ENCODE measurements at regions not wholly inside any gene's neighbourhood (a gene's known extent, or its start where the extent isn't known, plus 50 kb on each side); places are given as distances from the start of the nearest gene placed in this dataset.

GRCh38 chr2:8622924-8623465 is 58.9 kb upstream of the ID2 start (continued):
- no peak for TF ChIP-seq PRDM6 (tag by site-specific recombination; IDR thresholded peaks at IDR 0.05)

- H3K36me3 ChIP-seq (ENCODE audit: control insufficient read depth in 2 of 2, insufficient read depth in 1 of 2, low read length in 2 of 2) = no peaks in the 10 kb centered on the region
- H3K4me1 ChIP-seq (ENCODE audit: control insufficient read depth, insufficient read depth, low read length) = no peaks in the 10 kb centered on the region
- H3K27ac ChIP-seq (ENCODE audit: extremely low read depth, low read depth, low read length) = no peak overlapping the region
- ChIA-PET CTCF (no interaction called here), POLR2A (no interaction called here)
- TF ChIP-seq SP2 (tag by site-specific recombination; IDR thresholded peaks at IDR 0.05) = no peak
- no peak for TF ChIP-seq ZFHX2 (tag by site-specific recombination; conservative IDR thresholded peaks at IDR 0.05)
- no peak for TF ChIP-seq GLIS1 (tag by site-specific recombination; IDR thresholded peaks at IDR 0.05)
- H3K9me3 ChIP-seq (ENCODE audit: control insufficient read depth, insufficient read depth, low read depth, low read length) = no peaks in the 10 kb centered on the region
- no peak overlapping the region for H3K4me3 ChIP-seq (ENCODE audit: low read depth, low read length)
Measured at GRCh38 chr2:8623576-8623957, 58.3 kb upstream of the ID2 start.

GRCh38 chr2:8623958-8624591 is 57.8 kb upstream of the ID2 start:
- ChIA-PET CTCF (no interaction called here), POLR2A (no interaction called here)
- TF ChIP-seq ZIC2 (tag by site-specific recombination; IDR thresholded peaks at IDR 0.05) = peak; percentile 59; the same call in 1 of the 2 replicates
- TF ChIP-seq ZBTB49 (tag by site-specific recombination; IDR thresholded peaks at IDR 0.05; ENCODE audit: low read depth) = no peak

GRCh38 chr2:8624855-8625398 is 56.9 kb upstream of the ID2 start:
- H3K36me3 ChIP-seq (ENCODE audit: control insufficient read depth in 2 of 2, insufficient read depth in 1 of 2, low read length in 2 of 2) = no peaks in the 10 kb centered on the region
- H3K27ac ChIP-seq (ENCODE audit: extremely low read depth, low read depth, low read length) = no peak overlapping the region
- no peaks in the 10 kb centered on the region for H3K4me1 ChIP-seq (ENCODE audit: control insufficient read depth, insufficient read depth, low read length)
- TF ChIP-seq ZNF302 (tag by site-specific recombination; IDR thresholded peaks at IDR 0.05; ENCODE audit: low read depth) = no peak
- TF ChIP-seq ZNF510 (tag by site-specific recombination; IDR thresholded peaks at IDR 0.05; ENCODE audit: insufficient replicate concordance) = no peak
- no peaks in the 10 kb centered on the region for H3K9me3 ChIP-seq (ENCODE audit: control insufficient read depth, insufficient read depth, low read depth, low read length)
- ChIA-PET POLR2A (no interaction called here), CTCF (no interaction called here)
- H3K4me3 ChIP-seq (ENCODE audit: low read depth, low read length) = no peak overlapping the region

More at GRCh38 chr2:8623958-8624591, 57.8 kb upstream of the ID2 start:
- no peaks in the 10 kb centered on the region for H3K9me3 ChIP-seq (ENCODE audit: control insufficient read depth, insufficient read depth, low read depth, low read length)
- H3K4me1 ChIP-seq (ENCODE audit: control insufficient read depth, insufficient read depth, low read length) = no peaks in the 10 kb centered on the region
- H3K27ac ChIP-seq (ENCODE audit: extremely low read depth, low read depth, low read length) = no peak overlapping the region
- no peak overlapping the region for H3K4me3 ChIP-seq (ENCODE audit: low read depth, low read length)
- H3K36me3 ChIP-seq (ENCODE audit: control insufficient read depth in 2 of 2, insufficient read depth in 1 of 2, low read length in 2 of 2) = no peaks in the 10 kb centered on the region

- ChIA-PET CTCF (no interaction called here), POLR2A (no interaction called here)
- Histone ChIP-seq H3K4me1 (ENCODE audit: control insufficient read depth, insufficient read depth, low read length) (no peaks in the 10 kb centered on the region), H3K36me3 (ENCODE audit: control insufficient read depth in 2 of 2, insufficient read depth in 1 of 2, low read length in 2 of 2) (no peaks in the 10 kb centered on the region), H3K27ac (ENCODE audit: extremely low read depth, low read depth, low read length) (no peak overlapping the region), H3K4me3 (ENCODE audit: low read depth, low read length) (no peak overlapping the region), H3K9me3 (ENCODE audit: control insufficient read depth, insufficient read depth, low read depth, low read length) (no peaks in the 10 kb centered on the region)
- TF ChIP-seq ZFHX2 (tag by site-specific recombination; conservative IDR thresholded peaks at IDR 0.05) (no peak), SETDB1 (IDR thresholded peaks at IDR 0.05; ENCODE audit: insufficient read length, low read length) (no peak), ZNF704 (tag by site-specific recombination; IDR thresholded peaks at IDR 0.05) (no peak), ZNF23 (tag by site-specific recombination; IDR thresholded peaks at IDR 0.05; ENCODE audit: borderline replicate concordance) (no peak), HOXC10 (CRISPR knock-in tag; IDR thresholded peaks at IDR 0.05) (no peak), WT1 (tag by site-specific recombination; IDR thresholded peaks at IDR 0.05) (no peak), ZNF514 (tag by site-specific recombination; IDR thresholded peaks at IDR 0.05) (no peak), ZNF624 (tag by site-specific recombination; IDR thresholded peaks at IDR 0.05) (no peak), ZNF664 (tag by site-specific recombination; IDR thresholded peaks at IDR 0.05) (no peak)
Measured at GRCh38 chr2:8625399-8626300, 56.2 kb upstream of the ID2 start.
